ENCODE measurements at regions not wholly inside any gene's neighbourhood (a gene's known extent, or its start where the extent isn't known, plus 50 kb on each side); places are given as distances from the start of the nearest gene placed in this dataset.

- TF ChIP-seq POLR2AphosphoS5 (IDR thresholded peaks at IDR 0.05) (no peak), CTCF (IDR thresholded peaks at IDR 0.05) (no peak), POLR2A (IDR thresholded peaks at IDR 0.05) (no peak)
Observed at GRCh38 chr4:157838366-157838765, 334.5 kb downstream of the GASK1B start.

Measured in prostate gland (tissue), 2 donors.